Neural cell (in vitro differentiated cells): ENCODE measurements at regions not wholly inside any gene's neighbourhood (a gene's known extent, or its start where the extent isn't known, plus 50 kb on each side); places are given as distances from the start of the nearest gene placed in this dataset.

Experiments
- H2AFZ ChIP-seq: fragments of 200-600, 300-800 bp; sonication (generic), shearing (Covaris generic); 2 replicates; pipeline ENCODE4 v1.6.0; 2014; ENCODE audit warnings: low read depth, mild to moderate bottlenecking, antibody characterized with exemption, low read length, moderate library complexity
- H3F3A ChIP-seq: fragments of 200-600 bp; shearing (Covaris generic); 2 replicates; pipeline ENCODE4 v1.6.1; 2016; ENCODE audit warnings: mild to moderate bottlenecking, moderate library complexity, mixed read lengths, antibody characterized with exemption, low read length; ENCODE audit not compliant: insufficient read depth, poor library complexity, severe bottlenecking
- H3K27ac ChIP-seq: fragments of 200-600, 300-800 bp; sonication (generic), shearing (Covaris generic); 2 replicates; pipeline ENCODE4 v1.5.1; 2014; ENCODE audit warnings: mild to moderate bottlenecking, low read length, moderate library complexity
- H3K27me3 ChIP-seq: fragments of 300-800, 200-600 bp; sonication (generic), shearing (Covaris generic); 2 replicates; pipeline ENCODE4 v1.6.0; 2014; ENCODE audit warnings: mild to moderate bottlenecking, low read depth, low read length, moderate library complexity; ENCODE audit not compliant: insufficient read depth
- H3K36me3 ChIP-seq: fragments of 300-800, 200-600 bp; sonication (generic), shearing (Covaris generic); 2 replicates; pipeline ENCODE4 v1.5.1; 2014; ENCODE audit warnings: mild to moderate bottlenecking, antibody characterized with exemption, low read length, moderate library complexity; ENCODE audit not compliant: insufficient read depth
- H3K4me2 ChIP-seq: fragments of 300-800, 200-600 bp; sonication (generic), shearing (Covaris generic); 2 replicates; pipeline ENCODE4 v1.6.0; 2014; ENCODE audit warnings: mild to moderate bottlenecking, low read length
- H3K4me3 ChIP-seq: fragments of 300-800, 200-600 bp; sonication (generic), shearing (Covaris generic); 2 replicates; pipeline ENCODE4 v1.5.1; 2014; ENCODE audit warnings: mild to moderate bottlenecking, low read length, moderate library complexity
- H3K79me2 ChIP-seq: fragments of 200-600 bp; shearing (Covaris generic); replicated peaks from 2 replicates; pipeline ENCODE4 v1.6.0; 2014; ENCODE audit warnings: mild to moderate bottlenecking, low read length, moderate library complexity; ENCODE audit not compliant: insufficient read depth
- H3K9ac ChIP-seq: fragments of 300-800, 200-600 bp; sonication (generic), shearing (Covaris generic); 2 replicates; pipeline ENCODE4 v1.6.1; 2016; ENCODE audit warnings: mild to moderate bottlenecking, low read length, mixed read lengths
- H3K9me2 ChIP-seq: fragments of 200-600 bp; shearing (Covaris generic); 2 replicates; pipeline ENCODE4 v1.6.1; 2016; ENCODE audit warnings: mild to moderate bottlenecking, low read length, mixed read lengths; ENCODE audit not compliant: insufficient read depth
- H3K9me3 ChIP-seq: fragments of 200-600, 300-800 bp; sonication (generic), shearing (Covaris generic); 2 replicates; pipeline ENCODE4 v1.6.1; 2016; ENCODE audit warnings: mild to moderate bottlenecking, mixed run types, low read length, moderate library complexity, mixed read lengths
- H4K20me1 ChIP-seq: fragments of 200-600 bp; shearing (Covaris generic); 2 replicates; pipeline ENCODE4 v1.6.1; 2016; ENCODE audit warnings: mild to moderate bottlenecking, mixed run types; ENCODE audit not compliant: insufficient read depth
- CTCF ChIP-seq: fragments of 450-650 bp; IDR thresholded peaks from 2 replicates; pipeline ENCODE4 v1.5.1; 2014; ENCODE audit warnings: antibody characterized with exemption, mild to moderate bottlenecking, moderate library complexity; ENCODE audit not compliant: poor library complexity, severe bottlenecking
- EP300 ChIP-seq: fragments of 450-650 bp; conservative IDR thresholded peaks from 2 replicates; pipeline ENCODE4 v1.6.1; 2014; ENCODE audit warnings: antibody characterized with exemption, mild to moderate bottlenecking, moderate library complexity; ENCODE audit not compliant: poor library complexity, severe bottlenecking
- EZH2 ChIP-seq: fragments of 200-600, 300-800 bp; shearing (Covaris generic), sonication (generic); IDR thresholded peaks from 2 replicates; pipeline ENCODE4 v1.6.1; 2014; ENCODE audit warnings: antibody characterized with exemption, low read length, borderline replicate concordance, mild to moderate bottlenecking; ENCODE audit not compliant: insufficient read depth, poor library complexity, severe bottlenecking
- MXI1 ChIP-seq: fragments of 450-650 bp; conservative IDR thresholded peaks from 2 replicates; pipeline ENCODE4 v1.6.1; 2014; ENCODE audit warnings: antibody characterized with exemption, mild to moderate bottlenecking; ENCODE audit not compliant: poor library complexity, severe bottlenecking
- POLR2AphosphoS5 ChIP-seq: IDR thresholded peaks from 2 replicates; pipeline ENCODE4 v1.6.1; 2012
- RAD21 ChIP-seq: fragments of 450-650 bp; conservative IDR thresholded peaks from 2 replicates; pipeline ENCODE4 v1.6.1; 2014; ENCODE audit warnings: antibody characterized with exemption, mild to moderate bottlenecking, moderate library complexity
- SMC3 ChIP-seq: fragments of 450-650 bp; conservative IDR thresholded peaks from 2 replicates; pipeline ENCODE4 v1.6.1; 2014; ENCODE audit warnings: antibody characterized with exemption, mild to moderate bottlenecking, moderate library complexity; ENCODE audit not compliant: poor library complexity
- TAF1 ChIP-seq: IDR thresholded peaks from 2 replicates; pipeline ENCODE4 v1.6.1; 2012; ENCODE audit warnings: low read depth
- TF ChIP-seq, protein P1 (sequence below): IDR thresholded peaks from 2 replicates; pipeline ENCODE4 v1.6.1; 2012; ENCODE audit warnings: borderline replicate concordance

DNA sequence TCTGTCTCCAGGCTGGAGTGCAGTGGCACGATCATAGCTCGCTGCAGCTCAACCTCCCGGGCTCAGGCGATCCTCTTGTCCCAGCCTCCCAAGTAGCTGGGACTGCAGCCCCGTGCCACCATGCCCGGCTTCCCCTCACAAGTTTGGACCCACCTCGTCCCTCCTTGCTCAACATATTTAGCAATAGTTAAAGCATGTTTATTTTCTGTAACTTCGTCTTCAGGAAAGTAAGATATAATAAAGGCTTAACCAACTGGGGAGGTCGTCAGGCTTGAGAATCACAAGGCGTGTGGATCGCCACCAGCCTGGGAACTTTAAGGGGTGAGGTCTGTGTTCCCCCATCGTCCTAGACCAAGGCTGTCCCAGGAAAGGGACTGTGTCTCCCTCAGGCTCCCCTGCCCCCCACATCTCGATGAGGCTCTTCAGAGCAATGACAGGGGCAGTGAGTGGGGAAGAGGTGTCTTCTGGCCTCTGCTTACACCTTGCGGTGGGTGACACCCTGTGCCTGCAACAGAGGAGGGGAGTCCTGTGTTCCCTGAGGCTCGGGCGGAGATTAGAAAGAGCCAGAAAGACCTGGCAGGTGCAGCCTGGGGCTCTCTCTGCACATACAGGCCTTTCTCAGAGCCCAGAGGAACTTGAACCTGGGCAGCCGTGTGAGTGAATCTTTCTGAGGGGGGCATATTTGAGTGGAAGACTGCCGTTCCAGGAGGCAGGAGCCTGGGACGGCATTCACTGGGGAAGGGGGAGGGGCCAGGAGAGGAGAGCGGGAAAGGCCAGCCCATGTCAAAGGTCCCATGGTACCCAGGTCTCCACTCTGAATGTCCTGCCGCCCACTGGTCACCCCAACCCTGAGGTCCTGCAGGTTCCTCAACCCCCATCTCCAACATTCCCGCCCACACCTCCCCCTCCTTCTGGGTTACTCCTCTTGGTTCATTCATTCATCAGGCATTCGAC lies 152.3 kb downstream of the SMAD6 start:
- no peak overlapping the region for H3K27ac ChIP-seq
- H3F3A ChIP-seq = no peaks in the 10 kb centered on the region
- TF ChIP-seq POLR2AphosphoS5 = no peak
- no peak for TF ChIP-seq CTCF
- TF ChIP-seq MXI1 = no peak
- no peak for TF ChIP-seq SMC3
- TF ChIP-seq, protein P1, sequence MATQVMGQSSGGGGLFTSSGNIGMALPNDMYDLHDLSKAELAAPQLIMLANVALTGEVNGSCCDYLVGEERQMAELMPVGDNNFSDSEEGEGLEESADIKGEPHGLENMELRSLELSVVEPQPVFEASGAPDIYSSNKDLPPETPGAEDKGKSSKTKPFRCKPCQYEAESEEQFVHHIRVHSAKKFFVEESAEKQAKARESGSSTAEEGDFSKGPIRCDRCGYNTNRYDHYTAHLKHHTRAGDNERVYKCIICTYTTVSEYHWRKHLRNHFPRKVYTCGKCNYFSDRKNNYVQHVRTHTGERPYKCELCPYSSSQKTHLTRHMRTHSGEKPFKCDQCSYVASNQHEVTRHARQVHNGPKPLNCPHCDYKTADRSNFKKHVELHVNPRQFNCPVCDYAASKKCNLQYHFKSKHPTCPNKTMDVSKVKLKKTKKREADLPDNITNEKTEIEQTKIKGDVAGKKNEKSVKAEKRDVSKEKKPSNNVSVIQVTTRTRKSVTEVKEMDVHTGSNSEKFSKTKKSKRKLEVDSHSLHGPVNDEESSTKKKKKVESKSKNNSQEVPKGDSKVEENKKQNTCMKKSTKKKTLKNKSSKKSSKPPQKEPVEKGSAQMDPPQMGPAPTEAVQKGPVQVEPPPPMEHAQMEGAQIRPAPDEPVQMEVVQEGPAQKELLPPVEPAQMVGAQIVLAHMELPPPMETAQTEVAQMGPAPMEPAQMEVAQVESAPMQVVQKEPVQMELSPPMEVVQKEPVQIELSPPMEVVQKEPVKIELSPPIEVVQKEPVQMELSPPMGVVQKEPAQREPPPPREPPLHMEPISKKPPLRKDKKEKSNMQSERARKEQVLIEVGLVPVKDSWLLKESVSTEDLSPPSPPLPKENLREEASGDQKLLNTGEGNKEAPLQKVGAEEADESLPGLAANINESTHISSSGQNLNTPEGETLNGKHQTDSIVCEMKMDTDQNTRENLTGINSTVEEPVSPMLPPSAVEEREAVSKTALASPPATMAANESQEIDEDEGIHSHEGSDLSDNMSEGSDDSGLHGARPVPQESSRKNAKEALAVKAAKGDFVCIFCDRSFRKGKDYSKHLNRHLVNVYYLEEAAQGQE = no peak
- no peak for TF ChIP-seq EZH2
- no peak for TF ChIP-seq TAF1
- no peak for TF ChIP-seq RAD21
- no peak for TF ChIP-seq EP300
- H3K27me3 ChIP-seq = no peaks in the 10 kb centered on the region
- no peaks in the 10 kb centered on the region for H3K9me2 ChIP-seq
- H2AFZ ChIP-seq = no peak overlapping the region
- H3K36me3 ChIP-seq = no peaks in the 10 kb centered on the region
- H3K79me2 ChIP-seq = no peaks in the 10 kb centered on the region
- H3K9ac ChIP-seq = no peak overlapping the region
- H4K20me1 ChIP-seq = no peaks in the 10 kb centered on the region
- H3K4me2 ChIP-seq = no peak overlapping the region
- no peaks in the 10 kb centered on the region for H3K9me3 ChIP-seq
- no peak overlapping the region for H3K4me3 ChIP-seq

DNA sequence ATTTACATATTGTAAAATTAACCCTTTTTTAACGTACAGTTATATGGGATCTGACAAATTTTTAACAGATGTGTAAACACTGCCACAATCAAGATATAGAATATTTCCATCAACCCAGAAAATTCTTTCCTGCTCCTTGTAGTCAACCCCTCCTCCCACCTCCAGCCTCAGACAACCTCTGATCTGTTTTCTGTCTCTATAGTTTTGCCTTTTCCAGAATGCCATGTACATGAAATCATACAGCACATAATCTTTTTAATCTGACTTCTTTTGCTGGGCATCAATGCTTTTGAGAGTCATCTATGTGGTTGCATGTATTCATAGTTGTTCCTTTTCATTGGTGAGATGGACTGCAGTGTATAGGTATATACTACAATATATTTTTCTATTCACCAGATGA lies 153.0 kb downstream of the SMAD6 start:
- no peaks in the 10 kb centered on the region for H3K27me3 ChIP-seq
- H3K9me2 ChIP-seq = no peaks in the 10 kb centered on the region
- no peaks in the 10 kb centered on the region for H3F3A ChIP-seq
- H2AFZ ChIP-seq = no peak overlapping the region
- H3K9ac ChIP-seq = no peak overlapping the region
- H3K4me3 ChIP-seq = no peak overlapping the region
- no peaks in the 10 kb centered on the region for H3K36me3 ChIP-seq
- H3K79me2 ChIP-seq = no peaks in the 10 kb centered on the region
- H3K27ac ChIP-seq = no peak overlapping the region
- H4K20me1 ChIP-seq = no peaks in the 10 kb centered on the region
- TF ChIP-seq SMC3 = no peak
- TF ChIP-seq, protein P1 = no peak
- no peak for TF ChIP-seq MXI1
- no peak for TF ChIP-seq RAD21
- TF ChIP-seq EP300 = no peak
- no peaks in the 10 kb centered on the region for H3K9me3 ChIP-seq
- H3K4me2 ChIP-seq = no peak overlapping the region
